H1 (cell line): ENCODE measurements at regions not wholly inside any gene's neighbourhood (a gene's known extent, or its start where the extent isn't known, plus 50 kb on each side); places are given as distances from the start of the nearest gene placed in this dataset.

Experiments used
- CTCF ChIA-PET: fragments of 300-600 bp; sonication (Branson Sonifier 250); formaldehyde crosslinking; loops from one replicate; lab custom pipeline; 2021; ENCODE audit not compliant: partially characterized antibody; lab: Charles Lee
- POLR2A ChIA-PET: fragments of 300-600 bp; sonication (Branson Sonifier 250); formaldehyde crosslinking; loops from one replicate; lab custom pipeline; 2021; ENCODE audit warnings: inconsistent platforms; ENCODE audit not compliant: partially characterized antibody; lab: Charles Lee
- DNase-seq, 2 experiments: peaks; one replicate each; pipeline versions ENCODE4 v3.0.0 to v3.0.0-alpha.2; 2010 to 2022; ENCODE audit warnings: low spot score in 2 of 2, low read depth in 1 of 2, mixed read lengths in 1 of 2
- FAIRE-seq: peaks from 2 replicates; lab custom pipeline; 2011; peaks lifted over from hg19 to GRCh38; lab: Jason Lieb, UNC
- H2AFZ ChIP-seq: 2 replicates; pipeline ENCODE4 v1.8.1; 2012; ENCODE audit warnings: low read length, inconsistent platforms
- H2AK5ac ChIP-seq: 2 replicates; pipeline ENCODE4 v1.6.1; 2013; ENCODE audit warnings: low read depth, low read length
- H2BK120ac ChIP-seq: replicated peaks from 2 replicates; pipeline ENCODE3; 2013; ENCODE audit warnings: low read depth, low read length, inconsistent platforms
- H2BK12ac ChIP-seq: 2 replicates; pipeline ENCODE4 v1.6.1; 2013; ENCODE audit warnings: low read depth, low read length
- H2BK15ac ChIP-seq: 2 replicates; pipeline ENCODE4 v1.6.1; 2013; ENCODE audit warnings: low read length
- H2BK20ac ChIP-seq: 2 replicates; pipeline ENCODE4 v1.6.1; 2013; ENCODE audit warnings: low read length
- H2BK5ac ChIP-seq: 2 replicates; pipeline ENCODE4 v1.6.1; 2013; ENCODE audit warnings: low read depth, low read length
- H3K14ac ChIP-seq: 2 replicates; pipeline ENCODE4 v1.6.1; 2013; ENCODE audit warnings: inconsistent platforms; ENCODE audit not compliant: insufficient read length
- H3K18ac ChIP-seq: 2 replicates; pipeline ENCODE4 v1.6.1; 2013; ENCODE audit warnings: low read length; ENCODE audit errors: extremely low read depth
- H3K23ac ChIP-seq: 2 replicates; pipeline ENCODE4 v1.6.1; 2013; ENCODE audit warnings: inconsistent platforms; ENCODE audit not compliant: insufficient read length
- H3K23me2 ChIP-seq: 2 replicates; pipeline ENCODE4 v1.6.1; 2013; ENCODE audit warnings: low read depth, low read length
- H3K27ac ChIP-seq: 2 replicates; pipeline ENCODE4 v1.6.1; 2011; ENCODE audit warnings: low read depth, low read length, inconsistent platforms
- H3K27me3 ChIP-seq, 4 experiments: replicated peaks in 1 of 4; 1 replicate in 1 of 4; 2 replicates in 3 of 4; pipeline versions ENCODE4 v1.6.1 to v1.8.1; 2011 to 2013; ENCODE audit warnings: low read length in 3 of 4, mild to moderate bottlenecking in 3 of 4, inconsistent platforms in 2 of 4, mixed read lengths in 2 of 4, moderate library complexity in 1 of 4; ENCODE audit not compliant: control insufficient read depth in 3 of 4, insufficient read depth in 3 of 4; ENCODE audit errors: extremely low read depth in 1 of 4
- H3K36me3 ChIP-seq, 4 experiments: 2 replicates each; pipeline versions ENCODE4 v1.6.1 to v1.8.1; 2011 to 2013; ENCODE audit warnings: mild to moderate bottlenecking in 4 of 4, low read length in 3 of 4, moderate library complexity in 2 of 4, control low read depth in 1 of 4, inconsistent platforms in 1 of 4; ENCODE audit not compliant: insufficient read depth in 4 of 4, control insufficient read depth in 2 of 4
- H3K4ac ChIP-seq: replicated peaks from 2 replicates; pipeline ENCODE3; 2013; ENCODE audit warnings: low read length, low read depth, mixed read lengths, inconsistent platforms; ENCODE audit not compliant: insufficient read length
- H3K4me1 ChIP-seq, 4 experiments: replicated peaks in 1 of 4; 1 replicate in 1 of 4; 2 replicates in 3 of 4; pipeline versions ENCODE4 v1.6.1 to v1.8.1; 2011 to 2013; ENCODE audit warnings: low read length in 3 of 4, inconsistent platforms in 2 of 4, mixed read lengths in 1 of 4; ENCODE audit not compliant: insufficient read depth in 4 of 4, control insufficient read depth in 3 of 4
- H3K4me2 ChIP-seq, 2 experiments: 2 replicates each; pipeline versions ENCODE4 v1.6.1 to v1.8.1; 2011 to 2013; ENCODE audit warnings: low read depth in 2 of 2, low read length in 2 of 2, control low read depth in 1 of 2, inconsistent platforms in 1 of 2, mild to moderate bottlenecking in 1 of 2; ENCODE audit not compliant: insufficient read depth in 1 of 2
- H3K4me3 ChIP-seq, 4 experiments: fragments of 200-600, 300-600 bp in 1 of 4; sonication (generic), shearing (Covaris generic), sonication (Bioruptor Twin) in 1 of 4; 2 replicates each; pipeline versions ENCODE4 v1.5.1 to v1.8.1; 2011 to 2016; ENCODE audit warnings: low read length in 4 of 4, low read depth in 3 of 4, control low read depth in 2 of 4, inconsistent platforms in 2 of 4, mild to moderate bottlenecking in 2 of 4, mixed read lengths in 1 of 4, moderate library complexity in 1 of 4; ENCODE audit not compliant: insufficient read depth in 2 of 4; ENCODE audit errors: extremely low read depth in 1 of 4
- H3K56ac ChIP-seq: replicated peaks from 2 replicates; pipeline ENCODE3; 2013; ENCODE audit warnings: low read depth, mild to moderate bottlenecking, mixed read lengths, low read length, inconsistent platforms; ENCODE audit not compliant: insufficient read length
- H3K79me1 ChIP-seq: 2 replicates; pipeline ENCODE4 v1.6.1; 2013; ENCODE audit warnings: low read depth, low read length, control low read depth
- H3K79me2 ChIP-seq, 2 experiments: 2 replicates each; pipeline versions ENCODE4 v1.6.1 to v1.8.1; 2012 to 2013; ENCODE audit warnings: low read length in 2 of 2, mild to moderate bottlenecking in 2 of 2, inconsistent platforms in 1 of 2; ENCODE audit not compliant: insufficient read depth in 2 of 2, control insufficient read depth in 1 of 2
- H3K9ac ChIP-seq, 4 experiments: replicated peaks in 1 of 4; 1 replicate in 1 of 4; 2 replicates in 3 of 4; pipeline versions ENCODE4 v1.6.1 to v1.8.1; 2011 to 2013; ENCODE audit warnings: low read depth in 3 of 4, low read length in 3 of 4, control low read depth in 2 of 4, mild to moderate bottlenecking in 2 of 4, moderate library complexity in 2 of 4, inconsistent platforms in 1 of 4; ENCODE audit errors: extremely low read depth in 1 of 4
- H3K9me3 ChIP-seq, 2 experiments: 2 replicates each; pipeline versions ENCODE4 v1.6.1 to v1.8.1; 2012 to 2013; ENCODE audit warnings: mild to moderate bottlenecking in 2 of 2, moderate library complexity in 2 of 2, control low read depth in 1 of 2, inconsistent platforms in 1 of 2, low read depth in 1 of 2, low read length in 1 of 2, mixed read lengths in 1 of 2; ENCODE audit not compliant: insufficient read depth in 2 of 2
- H4K20me1 ChIP-seq, 2 experiments: replicated peaks in 1 of 2; 2 replicates each; pipeline versions ENCODE3 to v1.8.1; 2011 to 2013; ENCODE audit warnings: inconsistent platforms in 2 of 2, low read length in 2 of 2, mild to moderate bottlenecking in 1 of 2; ENCODE audit not compliant: insufficient read depth in 2 of 2, control insufficient read depth in 1 of 2
- H4K5ac ChIP-seq: 2 replicates; pipeline ENCODE4 v1.6.1; 2013; ENCODE audit warnings: low read length, low read depth, mixed read lengths, inconsistent platforms; ENCODE audit not compliant: insufficient read length
- H4K8ac ChIP-seq: 2 replicates; pipeline ENCODE4 v1.8.0; 2013; ENCODE audit warnings: mild to moderate bottlenecking, moderate library complexity, low read length, inconsistent platforms; ENCODE audit not compliant: insufficient read depth; ENCODE audit errors: extremely low read depth
- H4K91ac ChIP-seq: replicated peaks from 2 replicates; pipeline ENCODE3; 2013; ENCODE audit warnings: low read length, mixed read lengths, inconsistent platforms; ENCODE audit not compliant: insufficient read length
- CBX5 ChIP-seq: fragments of 300-800, 300-1000 bp; sonication (generic); IDR thresholded peaks from 2 replicates; pipeline ENCODE4 v1.7.1; 2016; ENCODE audit warnings: antibody characterized with exemption, low read length, low read depth
- CEBPB ChIP-seq: IDR thresholded peaks from 2 replicates; pipeline ENCODE4 v1.6.1; 2012; ENCODE audit warnings: low read depth, low read length
- HDAC2 ChIP-seq, 2 experiments: fragments of 300-600 bp in 1 of 2; sonication (generic) in 1 of 2; IDR thresholded peaks; 2 replicates each; pipeline ENCODE4 v1.6.1; 2011 to 2012; ENCODE audit warnings: low read depth in 2 of 2, low read length in 2 of 2, mild to moderate bottlenecking in 2 of 2, moderate library complexity in 2 of 2, borderline replicate concordance in 1 of 2, inconsistent platforms in 1 of 2
- KDM5A ChIP-seq: fragments of 200-600 bp; IDR thresholded peaks from 2 replicates; pipeline ENCODE4 v1.7.1; 2012; ENCODE audit warnings: mild to moderate bottlenecking, low read length, inconsistent platforms, mixed read lengths
- POLR2AphosphoS5 ChIP-seq: IDR thresholded peaks from 2 replicates; pipeline ENCODE4 v1.6.1; 2011; ENCODE audit warnings: low read depth, low read length
- WGBS, 2 experiments: shearing (Covaris generic) in 1 of 2; methylation state at CpG; one replicate each; pipeline versions ENCODE4 v1.1.6 to v1.1.7; 2013 to 2015; ENCODE audit warnings: low lambda C conversion rate in 2 of 2, mixed read lengths in 2 of 2, inconsistent platforms in 1 of 2, low coverage in 1 of 2, missing lambda C conversion rate in 1 of 2; ENCODE audit not compliant: insufficient replicate concordance in 2 of 2, insufficient coverage in 1 of 2, insufficient read length in 1 of 2; ENCODE audit errors: extremely low coverage in 1 of 2, missing lambda C conversion rate in 1 of 2; 5-methylcytosine and 5-hydroxymethylcytosine counted together

DNA sequence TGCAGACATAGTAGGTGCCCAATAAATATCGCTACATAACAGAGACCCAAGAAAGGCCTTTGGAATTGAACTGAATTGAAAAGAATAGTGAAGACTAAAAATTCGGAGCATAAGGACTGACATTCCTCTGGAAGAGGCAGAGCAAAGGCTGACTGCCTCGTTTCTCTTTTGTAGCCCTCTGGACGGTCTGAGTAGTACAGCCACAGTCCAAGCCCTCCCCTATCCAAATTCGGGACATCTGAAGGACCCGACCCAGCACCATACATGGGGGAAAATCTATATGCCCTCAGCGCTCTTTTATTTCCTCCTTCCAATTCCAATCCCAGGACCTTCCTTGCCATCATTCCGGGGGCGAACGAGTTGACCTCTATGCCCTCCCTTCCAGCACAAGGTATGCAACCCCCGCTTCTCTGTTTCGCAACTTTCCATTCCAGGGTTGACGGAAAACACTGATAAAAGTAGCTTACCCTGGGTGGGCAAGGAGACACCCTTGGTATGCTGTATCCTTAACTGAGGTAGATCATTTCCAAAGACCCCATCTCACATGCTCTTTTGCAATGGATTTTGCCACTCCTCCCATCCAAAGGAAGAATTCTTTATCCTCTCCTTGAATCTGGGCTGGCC, 127.4 kb upstream of the MAP1LC3B2 start:
- H3K36me3 ChIP-seq, result no peaks in the 10 kb centered on the region
- peaks cover 5 to 19% (median 12%) of the 10 kb centered on the region in 4 experiments for H3K4me1 ChIP-seq
- H2BK15ac ChIP-seq, result 0 out of 2 replicates have a peak overlapping the region, but pooled peaks have one; percentile 61
- H3K27ac ChIP-seq, result no peak overlapping the region
- WGBS, 2 experiments, result 90% methylated on average over 13 of the region's 13 CpGs; no CpG with 5 or more reads in 1 of the 2 experiments
- FAIRE-seq (no peak), DNase-seq (no peak)
- H4K20me1 ChIP-seq, result no peaks in the 10 kb centered on the region
- H3K14ac ChIP-seq, result no peak overlapping the region
- 0 out of 4 replicates have a peak, but pooled peaks cover 0 to 4% of the 10 kb centered on the region in 2 experiments for H3K9me3 ChIP-seq
- H3K4me3 ChIP-seq, result no peak overlapping the region
- TF ChIP-seq CEBPB (peak; percentile 87), HDAC2 (IDR thresholded peaks at IDR 0.05; ENCODE audit: borderline replicate concordance in 1 of 2, low read depth in 2 of 2, low read length in 2 of 2) (no peak), KDM5A (no peak), POLR2AphosphoS5 (no peak), CBX5 (no peak)
- H3K9ac ChIP-seq, result no peak overlapping the region
- no peak overlapping the region for H3K4ac ChIP-seq
- H2BK120ac ChIP-seq, result no peak overlapping the region
- H2BK5ac ChIP-seq, result peak overlapping the region; percentile 44; the same call in 1 of the 2 replicates
- H2BK12ac ChIP-seq, result peak overlapping the region; percentile 7; the same call in 1 of the 2 replicates
- H3K79me1 ChIP-seq, result no peaks in the 10 kb centered on the region
- POLR2A ChIA-PET, result interaction anchor here (0.8 kb wide), 1 partner anchor 58 kb away, joined by 3 read pairs; no protein-coding TSS in a partner anchor
- no peak overlapping the region for H4K5ac ChIP-seq
- H3K56ac ChIP-seq, result no peak overlapping the region
- no peak overlapping the region for H4K8ac ChIP-seq
- no peak overlapping the region for H4K91ac ChIP-seq
- H3K27me3 ChIP-seq, result no peaks in the 10 kb centered on the region; a peak in 1 of 7 replicates
- CTCF ChIA-PET, result interaction anchor here (0.6 to 1.3 kb wide), 4 partner anchors 118 to 214 kb away, joined by 3 read pairs; no protein-coding TSS in a partner anchor
- 0 out of 2 replicates have a peak overlapping the region, but pooled peaks have one; percentile 6 for H2AK5ac ChIP-seq
- H2AFZ ChIP-seq, result no peak overlapping the region
- H3K4me2 ChIP-seq, result no peak overlapping the region
- no peak overlapping the region for H3K18ac ChIP-seq
- H3K79me2 ChIP-seq, result no peaks in the 10 kb centered on the region
- H3K23me2 ChIP-seq, result peaks cover 4% of the 10 kb centered on the region
- no peak overlapping the region for H2BK20ac ChIP-seq
- H3K23ac ChIP-seq, result no peak overlapping the region
